GM18505 (cell line): ENCODE measurements at regions not wholly inside any gene's neighbourhood (a gene's known extent, or its start where the extent isn't known, plus 50 kb on each side); places are given as distances from the start of the nearest gene placed in this dataset.

Source experiments
- ATAC-seq: cut with Tn5 transposase; IDR thresholded peaks from one replicate; pipeline ENCODE4 v1.9.1; 2021; ENCODE audit not compliant: unreplicated experiment
- POLR2A ChIP-seq: IDR thresholded peaks from 4 replicates; pipeline ENCODE4 v1.6.1; 2011; ENCODE audit warnings: borderline replicate concordance; ENCODE audit not compliant: insufficient read depth, insufficient read length; ENCODE audit errors: extremely low read depth

DNA sequence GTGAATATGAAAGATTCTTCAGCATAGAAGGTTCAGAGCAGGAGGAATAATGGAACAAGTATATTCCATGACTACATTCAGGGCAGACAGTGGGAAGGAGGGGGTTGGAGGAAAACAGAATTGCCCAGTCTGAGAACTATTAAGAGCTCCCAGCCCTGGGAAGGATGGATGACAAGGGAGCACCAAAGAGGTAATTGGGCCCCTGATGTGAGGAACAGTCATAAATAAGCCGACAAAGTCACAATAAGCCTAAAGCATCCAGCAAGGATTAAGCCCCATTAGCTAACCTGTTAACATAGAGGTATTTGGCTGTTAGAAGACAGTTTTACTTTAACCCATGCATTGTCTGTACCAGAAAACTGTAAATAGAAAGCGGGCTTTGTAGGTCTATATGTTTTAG, 348.7 kb upstream of the SEMA6A start:
- TF ChIP-seq POLR2A = no peak
- no peak for ATAC-seq

DNA sequence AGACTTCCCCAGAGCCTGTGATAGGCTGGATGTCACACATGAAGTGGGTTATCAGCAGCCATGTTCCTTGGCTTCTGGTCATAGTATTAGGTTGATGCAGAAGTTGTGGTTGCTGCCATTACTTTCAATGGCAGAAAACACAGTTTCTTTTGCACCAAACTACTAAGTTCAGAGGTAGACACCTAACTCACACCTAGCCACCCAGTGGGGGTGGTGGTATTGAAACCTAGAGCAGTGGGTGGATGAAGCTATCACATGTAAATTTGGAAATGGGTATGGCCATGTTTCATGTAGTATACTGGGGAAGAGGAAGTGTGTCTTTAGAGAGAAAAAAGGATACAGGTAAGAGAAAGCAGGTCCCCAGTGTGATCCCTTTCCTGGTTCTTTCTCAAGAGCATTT, 347.9 kb upstream of the SEMA6A start:
- no peak for TF ChIP-seq POLR2A
- peak; percentile 90 for ATAC-seq

DNA sequence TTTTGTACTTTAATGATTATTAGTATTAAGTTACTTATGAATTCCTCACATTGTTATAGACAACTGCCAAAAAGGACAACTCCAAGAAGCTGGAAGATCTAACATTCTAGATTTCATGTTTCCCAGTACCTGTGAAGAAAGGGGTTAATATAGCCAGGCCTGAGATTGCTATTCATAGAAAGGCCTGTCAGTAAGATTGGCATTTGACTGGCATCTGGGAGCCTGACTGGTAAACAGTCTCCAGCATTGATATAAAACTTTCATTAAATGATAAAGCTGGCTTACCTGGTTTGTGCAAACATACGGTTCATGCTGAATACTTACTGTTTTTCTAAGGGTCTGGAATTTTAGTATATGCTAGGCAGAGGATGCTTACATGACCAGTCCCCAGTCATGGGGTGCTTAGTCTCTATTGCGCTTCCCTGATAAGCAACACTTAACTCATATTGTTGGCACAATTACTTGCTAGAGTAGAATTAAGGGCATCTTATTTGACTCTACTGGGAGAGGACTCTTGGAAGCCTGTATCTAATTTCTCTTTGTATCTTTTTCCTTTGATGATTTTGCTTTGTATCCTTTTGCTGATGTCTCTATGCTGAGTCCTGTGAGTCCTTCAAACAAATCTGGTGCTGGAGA, 340.4 kb upstream of the SEMA6A start:
- no peak for ATAC-seq
- TF ChIP-seq POLR2A = no peak

DNA sequence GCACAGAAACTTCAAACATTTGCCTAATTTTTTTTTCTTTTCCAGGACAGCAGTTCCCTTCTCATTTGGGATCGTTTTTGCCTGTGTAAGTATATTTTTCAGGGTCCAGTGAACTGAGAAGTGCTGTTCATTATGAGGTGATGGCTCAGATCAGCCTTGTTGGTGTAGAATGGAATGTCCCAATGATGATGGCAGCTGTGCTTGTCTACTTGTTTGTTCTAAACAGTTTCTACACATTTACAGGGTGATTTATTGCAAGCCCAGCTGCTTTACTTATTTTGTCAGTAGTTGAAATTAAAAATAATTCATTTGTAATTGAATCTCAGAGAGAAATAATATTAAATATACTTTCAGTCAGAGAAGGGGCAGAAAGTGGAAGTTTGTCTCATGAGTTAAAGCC, 337.6 kb upstream of the SEMA6A start:
- ATAC-seq = no peak

GRCh38 chr5:116911074-116911473, 336.5 kb upstream of the SEMA6A start:
- no peak for ATAC-seq
- no peak for TF ChIP-seq POLR2A

More for the DNA sequence above, 337.6 kb upstream of the SEMA6A start:
- TF ChIP-seq POLR2A = no peak

DNA sequence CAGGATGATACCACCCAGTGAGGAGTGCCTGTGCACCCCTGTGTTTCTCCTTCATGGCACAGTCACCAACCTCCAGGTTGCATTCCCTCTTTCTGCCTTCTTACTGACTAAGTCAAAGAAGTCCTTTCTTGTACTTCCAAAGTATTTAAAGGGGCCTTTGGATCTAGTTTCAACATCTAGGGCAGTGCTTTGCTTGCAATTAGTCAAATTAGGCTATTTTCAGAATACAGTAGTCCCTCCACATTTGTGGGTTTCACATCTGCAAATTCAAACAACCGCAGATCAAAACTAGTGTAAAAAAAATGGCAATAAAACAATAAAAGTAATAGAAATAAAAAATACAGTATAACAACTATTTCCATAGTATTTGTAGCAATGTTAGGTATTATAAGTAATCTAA, 333.9 kb upstream of the SEMA6A start:
- no peak for ATAC-seq

DNA sequence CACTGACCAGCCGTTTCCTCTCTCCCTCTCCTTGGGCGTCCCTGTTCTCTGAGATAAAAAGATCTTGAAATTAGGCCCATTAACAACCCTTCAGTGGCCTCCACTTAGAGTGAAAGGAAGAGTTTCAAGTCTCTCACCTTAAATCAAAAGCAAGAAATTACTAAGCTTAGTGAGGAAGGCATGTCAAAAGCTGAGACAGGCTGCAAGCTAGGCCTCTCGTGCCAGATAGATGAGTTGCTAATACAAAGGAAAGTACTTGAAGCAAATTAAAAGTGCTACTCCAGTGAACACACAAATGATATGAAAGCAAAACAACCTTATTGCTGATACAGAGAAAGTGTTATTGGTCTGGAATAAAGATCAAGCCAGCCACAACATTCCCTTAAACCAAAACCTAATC, 331.3 kb upstream of the SEMA6A start:
- no peak for ATAC-seq
- TF ChIP-seq POLR2A = no peak

More for the DNA sequence above, 333.9 kb upstream of the SEMA6A start:
- no peak for TF ChIP-seq POLR2A

- ATAC-seq = no peak
- no peak for TF ChIP-seq POLR2A
These were observed 326.2 kb upstream of the SEMA6A start for GRCh38 chr5:116900793-116901192.

- ATAC-seq = no peak
- TF ChIP-seq POLR2A = no peak
These were observed 324.3 kb upstream of the SEMA6A start for GRCh38 chr5:116898917-116899316.

- no peak for TF ChIP-seq POLR2A
- no peak for ATAC-seq
These were observed 322.7 kb upstream of the SEMA6A start for GRCh38 chr5:116897291-116897690.

GRCh38 chr5:116896001-116896400, 321.4 kb upstream of the SEMA6A start:
- no peak for TF ChIP-seq POLR2A
- no peak for ATAC-seq

DNA sequence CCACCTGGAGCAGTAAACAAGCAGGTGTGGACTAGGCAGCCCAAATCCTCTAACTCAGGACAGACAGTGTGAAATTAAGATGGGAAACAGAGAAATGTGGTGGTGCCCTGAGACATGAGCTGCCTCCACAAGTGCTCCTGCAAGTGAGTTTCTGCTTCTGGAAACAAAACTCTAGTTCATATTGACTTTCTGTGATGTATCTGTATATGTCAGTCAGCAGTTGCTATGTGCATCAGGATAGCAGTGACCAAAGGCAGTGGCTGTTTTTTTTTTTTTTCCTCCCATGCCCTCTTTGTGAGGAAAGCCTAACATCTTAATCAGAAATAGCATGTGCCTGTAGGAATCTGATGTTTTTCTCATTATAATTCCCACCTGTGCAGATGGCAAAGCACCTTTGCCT, 318.4 kb upstream of the SEMA6A start:
- ATAC-seq = no peak
- no peak for TF ChIP-seq POLR2A

- no peak for ATAC-seq
- no peak for TF ChIP-seq POLR2A
These were observed 312.5 kb upstream of the SEMA6A start for GRCh38 chr5:116887104-116887503.

DNA sequence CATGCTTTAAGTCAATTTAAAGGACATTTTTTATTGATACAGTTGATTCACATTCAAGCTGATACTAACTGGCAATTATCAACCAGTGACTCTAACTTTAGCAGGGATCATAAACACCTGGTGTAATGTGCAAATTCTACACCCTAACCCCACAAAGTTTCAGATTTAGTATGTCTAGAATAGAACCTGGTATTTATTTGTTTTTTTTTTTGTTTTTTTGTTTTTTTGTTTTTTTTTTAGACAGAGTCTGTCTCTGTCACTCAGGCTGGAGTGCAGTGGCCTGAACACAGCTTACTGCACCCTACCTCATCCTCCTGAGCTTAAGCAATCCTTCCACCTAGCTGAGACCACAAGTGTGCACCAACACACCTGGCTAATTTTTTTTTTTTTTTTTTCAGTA, 311.2 kb upstream of the SEMA6A start:
- TF ChIP-seq POLR2A = no peak
- ATAC-seq = no peak

GRCh38 chr5:116883875-116884274, 309.3 kb upstream of the SEMA6A start:
- no peak for TF ChIP-seq POLR2A
- ATAC-seq = no peak
